ENCODE measurements at regions not wholly inside any gene's neighbourhood (a gene's known extent, or its start where the extent isn't known, plus 50 kb on each side); places are given as distances from the start of the nearest gene placed in this dataset.

- no peak for DNase-seq (ENCODE audit: low read depth, low spot score)
- in situ Hi-C loops (cut with HindIII; ENCODE audit: low sequenced_read_pairs) = no loop called here
- no peak for TF ChIP-seq CTCF (IDR thresholded peaks at IDR 0.05; ENCODE audit: low read depth, low read length)
These were observed 389.7 kb downstream of the ARHGEF28 start for GRCh38 chr5:74015716-74016115.

GRCh38 chr5:74013222-74013621 lies 387.2 kb downstream of the ARHGEF28 start:
- H3K4me3 ChIP-seq (ENCODE audit: low read depth, low read length) = no peak overlapping the region
- TF ChIP-seq CTCF (IDR thresholded peaks at IDR 0.05; ENCODE audit: low read depth, low read length) = no peak
- no peak for DNase-seq (ENCODE audit: low read depth, low spot score)
- in situ Hi-C loops (cut with HindIII; ENCODE audit: low sequenced_read_pairs) = no loop called here

More at GRCh38 chr5:74015716-74016115, 389.7 kb downstream of the ARHGEF28 start:
- no peak overlapping the region for H3K4me3 ChIP-seq (ENCODE audit: low read depth, low read length)

- H3K4me3 ChIP-seq (ENCODE audit: low read depth, low read length) = no peak overlapping the region
- no peak for TF ChIP-seq CTCF (IDR thresholded peaks at IDR 0.05; ENCODE audit: low read depth, low read length)
- no peak for DNase-seq (ENCODE audit: low read depth, low spot score)
- in situ Hi-C loops (cut with HindIII; ENCODE audit: low sequenced_read_pairs) = no loop called here
These were observed 383.5 kb downstream of the ARHGEF28 start for GRCh38 chr5:74009502-74009901.

- no peak for TF ChIP-seq CTCF (IDR thresholded peaks at IDR 0.05; ENCODE audit: low read depth, low read length)
- no peak for DNase-seq (ENCODE audit: low read depth, low spot score)
- no peak overlapping the region for H3K4me3 ChIP-seq (ENCODE audit: low read depth, low read length)
- in situ Hi-C loops (cut with HindIII; ENCODE audit: low sequenced_read_pairs) = no loop called here
These were observed 381.2 kb downstream of the ARHGEF28 start for GRCh38 chr5:74007193-74007592.

- DNase-seq (ENCODE audit: low read depth, low spot score) = no peak
These were observed 373.3 kb downstream of the ARHGEF28 start for GRCh38 chr5:73999297-73999696.

GRCh38 chr5:73998489-73998888 lies 372.5 kb downstream of the ARHGEF28 start:
- no peak for TF ChIP-seq CTCF (IDR thresholded peaks at IDR 0.05; ENCODE audit: low read depth, low read length)
- DNase-seq (ENCODE audit: low read depth, low spot score) = peak; percentile 55
- in situ Hi-C loops (cut with HindIII; ENCODE audit: low sequenced_read_pairs) = no loop called here
- no peak overlapping the region for H3K4me3 ChIP-seq (ENCODE audit: low read depth, low read length)

More at GRCh38 chr5:73999297-73999696, 373.3 kb downstream of the ARHGEF28 start:
- in situ Hi-C loops (cut with HindIII; ENCODE audit: low sequenced_read_pairs) = no loop called here
- H3K4me3 ChIP-seq (ENCODE audit: low read depth, low read length) = no peak overlapping the region
- TF ChIP-seq CTCF (IDR thresholded peaks at IDR 0.05; ENCODE audit: low read depth, low read length) = no peak

GRCh38 chr5:73997960-73998359 lies 372.0 kb downstream of the ARHGEF28 start:
- peak; percentile 24 for DNase-seq (ENCODE audit: low read depth, low spot score)
- in situ Hi-C loops (cut with HindIII; ENCODE audit: low sequenced_read_pairs) = no loop called here
- no peak for TF ChIP-seq CTCF (IDR thresholded peaks at IDR 0.05; ENCODE audit: low read depth, low read length)
- no peak overlapping the region for H3K4me3 ChIP-seq (ENCODE audit: low read depth, low read length)

Measured in astrocyte of the spinal cord (primary cell).